Endodermal cell (in vitro differentiated cells): ENCODE measurements at regions not wholly inside any gene's neighbourhood (a gene's known extent, or its start where the extent isn't known, plus 50 kb on each side); places are given as distances from the start of the nearest gene placed in this dataset.
"Not testable (repeated sequence)": the region's sequence is repeated elsewhere in the genome, so short reads cannot be mapped to it uniquely, and the experiment has no call there.

ENCODE experiments used
- DNase-seq: peaks from one replicate; pipeline ENCODE4 v3.0.0-alpha.2; 2017
- H3K27ac ChIP-seq: 2 replicates; pipeline ENCODE4 v1.5.1; 2013; ENCODE audit warnings: mild to moderate bottlenecking, low read depth, low read length, moderate library complexity
- H3K27me3 ChIP-seq: 2 replicates; pipeline ENCODE4 v1.6.1; 2013; ENCODE audit warnings: mild to moderate bottlenecking, low read length, moderate library complexity; ENCODE audit not compliant: insufficient read depth, control insufficient read depth, poor library complexity, severe bottlenecking
- H3K36me3 ChIP-seq: 2 replicates; pipeline ENCODE4 v1.7.0; 2013; ENCODE audit warnings: mild to moderate bottlenecking, low read length, moderate library complexity; ENCODE audit not compliant: control insufficient read depth, insufficient read depth
- H3K4me1 ChIP-seq: one replicate; pipeline ENCODE4 v1.7.0; 2013; ENCODE audit warnings: low read length; ENCODE audit not compliant: control insufficient read depth, insufficient read depth
- H3K4me3 ChIP-seq: 2 replicates; pipeline ENCODE4 v1.5.1; 2013; ENCODE audit warnings: mild to moderate bottlenecking, low read length, moderate library complexity
- H3K9ac ChIP-seq: 2 replicates; pipeline ENCODE4 v1.6.1; 2013; ENCODE audit warnings: mild to moderate bottlenecking, low read length, moderate library complexity; ENCODE audit not compliant: poor library complexity, severe bottlenecking; ENCODE audit errors: extremely low read depth
- H3K9me3 ChIP-seq: 2 replicates; pipeline ENCODE4 v1.6.1; 2013; ENCODE audit warnings: mild to moderate bottlenecking, low read length, moderate library complexity; ENCODE audit not compliant: control insufficient read depth
- H3K27ac Mint-ChIP-seq: 2 replicates; pipeline ENCODE4 v1.8.0; 2020; ENCODE audit warnings: mixed read lengths
- H3K27me3 Mint-ChIP-seq: 2 replicates; pipeline ENCODE4 v1.8.0; 2021; ENCODE audit warnings: mild to moderate bottlenecking, mixed read lengths; ENCODE audit not compliant: insufficient read depth
- H3K36me3 Mint-ChIP-seq: 2 replicates; pipeline ENCODE4 v1.8.0; 2020; ENCODE audit warnings: low read depth, mixed read lengths
- H3K4me1 Mint-ChIP-seq: 2 replicates; pipeline ENCODE4 v1.8.0; 2020; ENCODE audit warnings: mixed read lengths
- H3K4me3 Mint-ChIP-seq: 2 replicates; pipeline ENCODE4 v1.8.0; 2020; ENCODE audit warnings: mild to moderate bottlenecking, moderate library complexity, mixed read lengths
- H3K9me3 Mint-ChIP-seq: 2 replicates; pipeline ENCODE4 v1.8.0; 2020; ENCODE audit warnings: mild to moderate bottlenecking, mixed read lengths
- CTCF ChIP-seq: fragments of 200-600 bp; sonication (generic); conservative IDR thresholded peaks from 2 replicates; pipeline ENCODE4 v1.5.0; 2021; ENCODE audit warnings: antibody characterized with exemption, mild to moderate bottlenecking
- WGBS, 2 experiments: methylation state at CpG; one replicate each; pipeline versions ENCODE4 v1.1.5 to v1.1.7; 2013; ENCODE audit warnings: missing lambda C conversion rate in 2 of 2, mixed read lengths in 1 of 2; ENCODE audit not compliant: insufficient coverage in 1 of 2, insufficient read length in 1 of 2; 5-methylcytosine and 5-hydroxymethylcytosine counted together

- no peaks in the 10 kb centered on the region for H3K36me3 Mint-ChIP-seq
- DNase-seq: no peak
- H3K4me3 ChIP-seq: no peak overlapping the region
- no peaks in the 10 kb centered on the region for H3K9me3 Mint-ChIP-seq
- no peak for TF ChIP-seq CTCF
- H3K27me3 Mint-ChIP-seq: peaks cover 4% of the 10 kb centered on the region
- WGBS, 2 experiments: 95% methylated on average over 7 of the region's 7 CpGs
- peaks cover 5% of the 10 kb centered on the region for H3K27me3 ChIP-seq
- H3K4me1 ChIP-seq: peaks cover 6% of the 10 kb centered on the region
- no peaks in the 10 kb centered on the region for H3K9me3 ChIP-seq
- H3K36me3 ChIP-seq: no peaks in the 10 kb centered on the region
- no peak overlapping the region for H3K27ac Mint-ChIP-seq
- no peak overlapping the region for H3K9ac ChIP-seq
- no peak overlapping the region for H3K27ac ChIP-seq
- no peak overlapping the region for H3K4me3 Mint-ChIP-seq
- H3K4me1 Mint-ChIP-seq: peaks cover 17% of the 10 kb centered on the region
These were observed 372.9 kb downstream of the BRD1 start for GRCh38 chr22:49454726-49455125.

- TF ChIP-seq CTCF: no peak
- H3K4me1 ChIP-seq: peaks cover 6% of the 10 kb centered on the region
- H3K36me3 ChIP-seq: no peaks in the 10 kb centered on the region
- no peak overlapping the region for H3K9ac ChIP-seq
- Mint-ChIP-seq H3K9me3 (no peaks in the 10 kb centered on the region), H3K4me1 (peaks cover 27% of the 10 kb centered on the region), H3K4me3 (no peak overlapping the region), H3K27ac (no peak overlapping the region), H3K27me3 (peaks cover 4% of the 10 kb centered on the region), H3K36me3 (no peaks in the 10 kb centered on the region)
- H3K27me3 ChIP-seq: no peaks in the 10 kb centered on the region
- peak; percentile 36 for DNase-seq
- no peaks in the 10 kb centered on the region for H3K9me3 ChIP-seq
- WGBS, 2 experiments: 89 to 90% methylated on average over 11 to 15 of the region's 15 CpGs
- no peak overlapping the region for H3K27ac ChIP-seq
- no peak overlapping the region for H3K4me3 ChIP-seq
These were observed 373.9 kb downstream of the BRD1 start for GRCh38 chr22:49453771-49454170.

- not testable (repeated sequence) for H3K36me3 Mint-ChIP-seq, H3K27me3 ChIP-seq, DNase-seq, H3K4me3 Mint-ChIP-seq, H3K4me3 ChIP-seq, H3K27ac Mint-ChIP-seq, H3K27me3 Mint-ChIP-seq, H3K4me1 ChIP-seq, H3K9me3 ChIP-seq, H3K36me3 ChIP-seq, H3K9me3 Mint-ChIP-seq, H3K9ac ChIP-seq, H3K27ac ChIP-seq
- H3K4me1 Mint-ChIP-seq: peaks cover 29% of the 10 kb centered on the region
- WGBS, 2 experiments: 97% methylated on average over 1 of the region's 1 CpG; no CpG with 5 or more reads in 1 of the 2 experiments
These were observed 374.7 kb downstream of the BRD1 start for GRCh38 chr22:49453019-49453418.

GRCh38 chr22:49452362-49452946, 375.2 kb downstream of the BRD1 start:
- no peak overlapping the region for H3K4me3 ChIP-seq
- TF ChIP-seq CTCF: no peak
- Mint-ChIP-seq H3K4me1 (peaks cover 29% of the 10 kb centered on the region), H3K36me3 (no peaks in the 10 kb centered on the region), H3K27ac (no peak overlapping the region), H3K4me3 (no peak overlapping the region), H3K27me3 (peaks cover 4% of the 10 kb centered on the region), H3K9me3 (no peaks in the 10 kb centered on the region)
- H3K4me1 ChIP-seq: peaks cover 6% of the 10 kb centered on the region
- no peak for DNase-seq
- WGBS, 2 experiments: 86 to 93% methylated on average over 2 of the region's 2 CpGs
- H3K9me3 ChIP-seq: no peaks in the 10 kb centered on the region
- no peaks in the 10 kb centered on the region for H3K36me3 ChIP-seq
- no peaks in the 10 kb centered on the region for H3K27me3 ChIP-seq
- H3K9ac ChIP-seq: no peak overlapping the region
- H3K27ac ChIP-seq: no peak overlapping the region
